ENCODE measurements at regions not wholly inside any gene's neighbourhood (a gene's known extent, or its start where the extent isn't known, plus 50 kb on each side); places are given as distances from the start of the nearest gene placed in this dataset.

DNA sequence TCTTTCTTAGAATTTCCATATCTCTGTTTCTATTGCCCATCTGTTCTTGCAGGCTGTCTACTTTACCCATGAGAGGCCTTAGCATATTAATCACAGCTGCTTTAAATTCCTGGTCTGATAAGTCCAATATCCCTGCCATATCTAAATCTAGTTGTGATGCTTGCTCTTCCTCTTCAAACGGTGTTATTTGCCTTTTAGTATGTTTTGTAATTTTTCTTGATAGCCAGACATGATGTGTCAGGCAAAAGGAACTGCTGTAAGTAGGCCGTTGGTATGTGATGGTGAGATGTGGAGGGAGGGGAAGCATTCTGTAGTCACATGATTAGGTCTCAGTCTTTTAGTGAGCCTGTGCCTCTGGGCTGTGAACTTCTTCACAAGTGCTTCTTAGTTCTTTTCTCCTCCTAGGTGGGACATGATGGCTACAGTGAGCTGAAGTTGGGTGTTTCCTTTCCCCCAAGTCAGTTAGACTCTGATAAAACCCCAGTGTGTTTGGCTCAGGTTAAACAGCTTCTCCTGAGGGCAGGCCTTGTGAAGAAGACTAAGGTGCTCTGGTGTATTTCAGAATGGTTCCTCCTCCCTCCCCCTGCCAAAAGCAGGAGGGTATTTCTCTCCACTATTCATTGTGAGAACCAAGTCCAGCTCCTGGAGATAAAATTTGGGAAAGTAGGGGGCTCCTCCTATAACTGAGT lies 195.9 kb upstream of the PARP11 start:
- TF ChIP-seq, protein P1, sequence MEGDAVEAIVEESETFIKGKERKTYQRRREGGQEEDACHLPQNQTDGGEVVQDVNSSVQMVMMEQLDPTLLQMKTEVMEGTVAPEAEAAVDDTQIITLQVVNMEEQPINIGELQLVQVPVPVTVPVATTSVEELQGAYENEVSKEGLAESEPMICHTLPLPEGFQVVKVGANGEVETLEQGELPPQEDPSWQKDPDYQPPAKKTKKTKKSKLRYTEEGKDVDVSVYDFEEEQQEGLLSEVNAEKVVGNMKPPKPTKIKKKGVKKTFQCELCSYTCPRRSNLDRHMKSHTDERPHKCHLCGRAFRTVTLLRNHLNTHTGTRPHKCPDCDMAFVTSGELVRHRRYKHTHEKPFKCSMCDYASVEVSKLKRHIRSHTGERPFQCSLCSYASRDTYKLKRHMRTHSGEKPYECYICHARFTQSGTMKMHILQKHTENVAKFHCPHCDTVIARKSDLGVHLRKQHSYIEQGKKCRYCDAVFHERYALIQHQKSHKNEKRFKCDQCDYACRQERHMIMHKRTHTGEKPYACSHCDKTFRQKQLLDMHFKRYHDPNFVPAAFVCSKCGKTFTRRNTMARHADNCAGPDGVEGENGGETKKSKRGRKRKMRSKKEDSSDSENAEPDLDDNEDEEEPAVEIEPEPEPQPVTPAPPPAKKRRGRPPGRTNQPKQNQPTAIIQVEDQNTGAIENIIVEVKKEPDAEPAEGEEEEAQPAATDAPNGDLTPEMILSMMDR (IDR thresholded peaks at IDR 0.05; ENCODE audit: low read depth, low read length, poor library complexity, severe bottlenecking): no peak
- TF ChIP-seq EZH2phosphoT487 (IDR thresholded peaks at IDR 0.05; ENCODE audit: borderline replicate concordance, low read length): no peak

Data from DOHH2 (cell line).